ENCODE measurements at regions not wholly inside any gene's neighbourhood (a gene's known extent, or its start where the extent isn't known, plus 50 kb on each side); places are given as distances from the start of the nearest gene placed in this dataset.
A peak's percentile ranks its signal among the peaks of the same experiment; 100 is the strongest.
"Not testable (repeated sequence)": the region's sequence is repeated elsewhere in the genome, so short reads cannot be mapped to it uniquely, and the experiment has no call there.

GRCh38 chr6:144418959-144419545, 133.9 kb downstream of the UTRN start:
- no peak for DNase-seq (ENCODE audit: low read depth)
- no peak for TF ChIP-seq CTCF (IDR thresholded peaks at IDR 0.05; ENCODE audit: insufficient read depth, low read depth, low read length)
- no peak overlapping the region for H3K4me3 ChIP-seq (ENCODE audit: low read depth, low read length)

GRCh38 chr6:144423167-144423566, 138.0 kb downstream of the UTRN start:
- no peak overlapping the region for H3K4me3 ChIP-seq (ENCODE audit: low read depth, low read length)
- no peak for TF ChIP-seq CTCF (IDR thresholded peaks at IDR 0.05; ENCODE audit: insufficient read depth, low read depth, low read length)
- DNase-seq (ENCODE audit: low read depth): no peak

- no peak overlapping the region for H3K4me3 ChIP-seq (ENCODE audit: low read depth, low read length)
- DNase-seq (ENCODE audit: low read depth): no peak
- no peak for TF ChIP-seq CTCF (IDR thresholded peaks at IDR 0.05; ENCODE audit: insufficient read depth, low read depth, low read length)
Observed at GRCh38 chr6:144429753-144430152, 144.6 kb downstream of the UTRN start.

GRCh38 chr6:144433446-144433845, 148.3 kb downstream of the UTRN start:
- DNase-seq (ENCODE audit: low read depth); H3K4me3 ChIP-seq (ENCODE audit: low read depth, low read length): not testable (repeated sequence)

- no peak for TF ChIP-seq CTCF (IDR thresholded peaks at IDR 0.05; ENCODE audit: insufficient read depth, low read depth, low read length)
- no peak overlapping the region for H3K4me3 ChIP-seq (ENCODE audit: low read depth, low read length)
- DNase-seq (ENCODE audit: low read depth): peak; percentile 80
Observed at GRCh38 chr6:144434308-144434990, 149.3 kb downstream of the UTRN start.

GRCh38 chr6:144435602-144436426, 150.7 kb downstream of the UTRN start:
- no peak for TF ChIP-seq CTCF (IDR thresholded peaks at IDR 0.05; ENCODE audit: insufficient read depth, low read depth, low read length)
- no peak for DNase-seq (ENCODE audit: low read depth)
- no peak overlapping the region for H3K4me3 ChIP-seq (ENCODE audit: low read depth, low read length)

- TF ChIP-seq CTCF (IDR thresholded peaks at IDR 0.05; ENCODE audit: insufficient read depth, low read depth, low read length): no peak
- H3K4me3 ChIP-seq (ENCODE audit: low read depth, low read length): no peak overlapping the region
- DNase-seq (ENCODE audit: low read depth): no peak
Observed at GRCh38 chr6:144437105-144437504, 152.0 kb downstream of the UTRN start.

All from fibroblast of villous mesenchyme (primary cell).